Sigmoid colon (tissue), 6 donors: ENCODE measurements at regions not wholly inside any gene's neighbourhood (a gene's known extent, or its start where the extent isn't known, plus 50 kb on each side); places are given as distances from the start of the nearest gene placed in this dataset.

ENCODE experiments used
- DNase-seq: peaks from one replicate; pipeline ENCODE4 v3.0.0-alpha.2; 2019
- H3K27ac ChIP-seq, 4 donors: fragments of 200-600 bp; sonication (generic); one replicate each; pipeline ENCODE4 v1.5.1; 2016 to 2019; ENCODE audit warnings: mild to moderate bottlenecking in 1 of 4
- H3K27me3 ChIP-seq, 3 donors: fragments of 200-600 bp; sonication (generic); one replicate each; pipeline ENCODE4 v1.5.1; 2019; ENCODE audit warnings: mild to moderate bottlenecking in 1 of 3
- H3K36me3 ChIP-seq, 4 donors: fragments of 200-600 bp; sonication (generic); one replicate each; pipeline ENCODE4 v1.5.1; 2016 to 2019
- H3K4me1 ChIP-seq, 4 donors: fragments of 200-600 bp; sonication (generic); one replicate each; pipeline ENCODE4 v1.5.1; 2017 to 2019
- H3K4me3 ChIP-seq, 4 donors: fragments of 200-600 bp; sonication (generic); one replicate each; pipeline ENCODE4 v1.5.1; 2017 to 2019; ENCODE audit warnings: mild to moderate bottlenecking in 2 of 4, moderate library complexity in 1 of 4
- H3K9me3 ChIP-seq, 4 donors: fragments of 200-600 bp in 3 of 4; sonication (generic) in 3 of 4; one replicate each; pipeline versions ENCODE4 v1.5.1 to v1.6.1; 2013 to 2019
- EP300 ChIP-seq, 4 donors: sonication (generic); formaldehyde crosslinking; IDR thresholded peaks; one replicate each; pipeline ENCODE4 v1.6.1; 2017; ENCODE audit warnings: antibody characterized with exemption in 4 of 4
- POLR2A ChIP-seq, 2 donors: fragments of 450-650 bp; IDR thresholded peaks; one replicate each; pipeline ENCODE4 v1.6.1; 2016; ENCODE audit warnings: antibody characterized with exemption in 2 of 2, mild to moderate bottlenecking in 2 of 2, moderate library complexity in 2 of 2
- POLR2AphosphoS5 ChIP-seq, 4 donors: sonication (generic); formaldehyde crosslinking; IDR thresholded peaks; one replicate each; pipeline ENCODE4 v1.6.1; 2017; ENCODE audit warnings: antibody characterized with exemption in 4 of 4
- WGBS, 2 donors: extraction: QIAGEN DNeasy Blood & Tissue Kit; methylation state at CpG; one replicate each; pipeline ENCODE4 v1.1.7; 2013; 5-methylcytosine and 5-hydroxymethylcytosine counted together
- intact Hi-C: fragments of 100-400 bp; cut with DNase I; formaldehyde crosslinking; loops from one replicate; pipeline ENCODE4 v1.15.1; 2023
- TF ChIP-seq, protein P1 (sequence below), 4 experiments: fragments of 450-650 bp in 3 of 4; fragments of 200-600 bp in 1 of 4; IDR thresholded peaks; one replicate each; pipeline ENCODE4 v1.5.1; 2016 to 2019; ENCODE audit warnings: antibody characterized with exemption in 4 of 4, mild to moderate bottlenecking in 3 of 4, moderate library complexity in 2 of 4
- donor health status: healthy with polysubstance abuse.
- donor health status: healthy.

DNA sequence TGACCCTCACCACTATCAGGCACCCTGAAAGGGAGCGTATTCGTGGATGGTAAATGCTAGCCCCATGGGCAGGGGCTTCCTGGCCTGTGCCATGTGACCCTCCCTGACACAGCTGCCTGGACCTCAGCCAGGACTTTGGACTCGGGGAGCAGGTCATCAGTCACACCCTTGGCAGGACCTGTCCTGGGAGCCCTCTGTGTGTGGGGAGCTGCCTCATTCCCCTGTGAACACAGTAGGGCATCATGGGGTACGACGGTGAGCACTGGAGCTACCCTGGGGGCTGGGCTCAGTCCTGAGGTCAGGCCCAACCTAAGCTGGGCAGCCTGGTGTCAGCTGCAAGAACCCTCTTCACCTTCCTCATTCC lies 129.3 kb upstream of the FAM20C start:
- H3K27me3 ChIP-seq, result no peaks in the 10 kb centered on the region
- H3K27ac ChIP-seq, result no peak overlapping the region
- TF ChIP-seq POLR2AphosphoS5 (IDR thresholded peaks at IDR 0.05), result no peak
- H3K4me3 ChIP-seq, result no peak overlapping the region
- intact Hi-C loops, result no loop called here
- peak; percentile 58 for DNase-seq
- 70 to 82% methylated on average over 5 of the region's 5 CpGs for WGBS, 2 donors
- peaks cover 0 to 17% (median 11%) of the 10 kb centered on the region in 4 donors for H3K4me1 ChIP-seq
- H3K36me3 ChIP-seq, result no peaks in the 10 kb centered on the region
- no peaks in the 10 kb centered on the region for H3K9me3 ChIP-seq

DNA sequence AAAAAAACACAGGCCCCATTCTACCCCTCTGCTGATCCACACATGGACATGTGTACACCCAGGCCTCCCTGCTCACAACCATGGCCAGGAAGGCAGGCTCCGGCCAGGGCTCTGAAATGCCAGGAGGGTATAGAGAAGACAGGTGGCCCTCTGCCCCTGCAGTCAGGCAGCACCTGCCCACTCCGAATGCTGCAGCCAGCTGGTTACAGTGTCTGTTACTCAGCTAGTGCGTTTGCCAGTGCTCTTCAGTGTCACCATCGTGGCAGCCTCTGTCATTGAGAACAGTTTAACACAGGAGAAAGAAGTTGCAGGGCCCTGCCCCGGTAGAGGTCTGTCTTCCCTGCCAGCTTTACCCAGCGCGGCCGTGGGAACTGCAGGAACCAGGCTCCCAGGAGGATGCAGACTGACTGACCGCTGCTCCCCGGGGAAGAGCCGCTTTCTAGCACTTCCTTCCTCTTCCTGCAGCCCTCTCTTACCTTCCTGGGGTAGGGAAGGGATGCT lies 128.8 kb upstream of the FAM20C start:
- DNase-seq, result peak; percentile 64
- 53 to 73% methylated on average over 11 of the region's 11 CpGs for WGBS, 2 donors
- TF ChIP-seq POLR2A (IDR thresholded peaks at IDR 0.05) (no peak), POLR2AphosphoS5 (IDR thresholded peaks at IDR 0.05) (no peak), EP300 (IDR thresholded peaks at IDR 0.05) (no peak)
- TF ChIP-seq, protein P1, sequence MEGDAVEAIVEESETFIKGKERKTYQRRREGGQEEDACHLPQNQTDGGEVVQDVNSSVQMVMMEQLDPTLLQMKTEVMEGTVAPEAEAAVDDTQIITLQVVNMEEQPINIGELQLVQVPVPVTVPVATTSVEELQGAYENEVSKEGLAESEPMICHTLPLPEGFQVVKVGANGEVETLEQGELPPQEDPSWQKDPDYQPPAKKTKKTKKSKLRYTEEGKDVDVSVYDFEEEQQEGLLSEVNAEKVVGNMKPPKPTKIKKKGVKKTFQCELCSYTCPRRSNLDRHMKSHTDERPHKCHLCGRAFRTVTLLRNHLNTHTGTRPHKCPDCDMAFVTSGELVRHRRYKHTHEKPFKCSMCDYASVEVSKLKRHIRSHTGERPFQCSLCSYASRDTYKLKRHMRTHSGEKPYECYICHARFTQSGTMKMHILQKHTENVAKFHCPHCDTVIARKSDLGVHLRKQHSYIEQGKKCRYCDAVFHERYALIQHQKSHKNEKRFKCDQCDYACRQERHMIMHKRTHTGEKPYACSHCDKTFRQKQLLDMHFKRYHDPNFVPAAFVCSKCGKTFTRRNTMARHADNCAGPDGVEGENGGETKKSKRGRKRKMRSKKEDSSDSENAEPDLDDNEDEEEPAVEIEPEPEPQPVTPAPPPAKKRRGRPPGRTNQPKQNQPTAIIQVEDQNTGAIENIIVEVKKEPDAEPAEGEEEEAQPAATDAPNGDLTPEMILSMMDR (IDR thresholded peaks at IDR 0.05), result no peak

DNA sequence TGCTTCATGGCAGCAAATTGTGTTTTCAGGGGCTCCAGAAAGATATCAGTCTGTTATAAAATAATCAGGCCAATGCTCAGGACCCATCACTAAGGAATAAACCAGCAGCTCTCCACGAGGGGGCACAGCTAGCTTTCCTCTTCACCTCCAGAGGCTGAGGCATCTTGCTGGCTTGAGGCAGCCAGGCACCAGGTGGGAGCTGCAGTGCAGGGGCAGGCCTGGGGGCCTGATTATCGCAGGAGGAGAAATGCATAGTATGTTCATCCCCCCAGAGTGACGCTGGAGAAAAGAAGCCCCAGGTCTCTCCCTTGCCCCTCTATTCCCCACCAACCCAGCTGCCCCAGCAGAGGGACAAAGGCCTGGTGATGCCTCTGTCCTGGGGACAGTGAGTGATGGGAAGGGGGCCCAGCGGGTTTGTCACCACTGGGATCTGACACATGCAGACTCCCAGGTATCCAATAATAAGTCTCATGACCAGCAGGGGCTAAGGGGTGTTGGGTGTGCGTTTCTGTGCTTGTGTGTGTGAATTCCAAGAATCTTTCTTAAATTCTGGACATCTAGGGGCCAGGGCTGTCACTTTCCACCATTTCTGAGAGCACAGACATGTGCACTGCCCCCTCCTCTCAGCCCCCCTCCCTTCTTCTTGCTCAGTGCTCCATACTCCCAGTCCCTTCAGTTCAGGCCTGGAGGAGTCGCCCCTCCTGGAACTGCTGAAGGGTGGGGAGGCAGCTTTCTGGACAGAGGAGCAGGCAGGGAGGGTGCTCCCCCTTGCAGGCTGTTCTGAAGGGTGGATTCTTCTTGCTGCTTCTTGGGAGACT lies 128.1 kb upstream of the FAM20C start:
- intact Hi-C loops, result no loop called here

More for the DNA sequence above, 128.8 kb upstream of the FAM20C start:
- H3K36me3 ChIP-seq, result no peaks in the 10 kb centered on the region
- intact Hi-C loops, result no loop called here
- no peaks in the 10 kb centered on the region for H3K27me3 ChIP-seq
- H3K4me3 ChIP-seq, result no peak overlapping the region
- H3K4me1 ChIP-seq, result peaks cover 0 to 21% (median 11%) of the 10 kb centered on the region in 4 donors
- no peak overlapping the region for H3K27ac ChIP-seq
- H3K9me3 ChIP-seq, result no peaks in the 10 kb centered on the region

DNA sequence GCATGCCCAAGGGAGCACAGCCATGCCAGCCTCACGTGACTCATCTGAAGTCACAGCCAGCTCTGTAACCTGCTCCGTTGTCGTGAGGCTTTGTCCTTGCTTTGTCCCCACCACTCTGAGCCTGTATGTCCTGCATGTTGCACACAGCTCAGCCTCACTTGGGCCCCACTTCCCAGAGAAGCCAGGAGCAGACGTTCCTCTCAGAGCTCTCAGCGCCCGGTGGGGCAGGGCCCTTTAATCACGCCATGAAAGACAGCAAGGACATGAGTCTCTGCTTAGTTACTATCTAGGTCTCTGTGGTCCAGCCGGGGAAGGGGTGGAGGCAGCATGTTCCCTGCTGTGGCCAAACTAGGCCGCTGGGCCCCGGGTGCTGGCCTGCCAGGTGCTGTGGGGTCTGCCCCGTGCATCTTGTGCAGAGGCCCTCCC lies 127.4 kb upstream of the FAM20C start:
- no peak for TF ChIP-seq POLR2A (IDR thresholded peaks at IDR 0.05)
- no peak for TF ChIP-seq EP300 (IDR thresholded peaks at IDR 0.05)
- no peak for TF ChIP-seq POLR2AphosphoS5 (IDR thresholded peaks at IDR 0.05)
- TF ChIP-seq, protein P1 (IDR thresholded peaks at IDR 0.05), result no peak
- H3K9me3 ChIP-seq, result no peaks in the 10 kb centered on the region
- no peaks in the 10 kb centered on the region for H3K36me3 ChIP-seq
- H3K27ac ChIP-seq, result no peak overlapping the region
- no peaks in the 10 kb centered on the region for H3K27me3 ChIP-seq
- peak; percentile 66 for DNase-seq
- intact Hi-C loops, result no loop called here
- H3K4me3 ChIP-seq, result no peak overlapping the region
- H3K4me1 ChIP-seq, result peaks cover 0 to 24% (median 13%) of the 10 kb centered on the region in 4 donors
- 87 to 94% methylated on average over 11 of the region's 11 CpGs for WGBS, 2 donors

More for the DNA sequence above, 128.1 kb upstream of the FAM20C start:
- no peak for TF ChIP-seq POLR2A (IDR thresholded peaks at IDR 0.05)
- TF ChIP-seq, protein P1 (IDR thresholded peaks at IDR 0.05), result peak; percentile 51 to 57 (median 54)
- no peak for TF ChIP-seq POLR2AphosphoS5 (IDR thresholded peaks at IDR 0.05)
- TF ChIP-seq EP300 (IDR thresholded peaks at IDR 0.05), result no peak
- Histone ChIP-seq H3K4me1 (peaks cover 0 to 24% (median 13%) of the 10 kb centered on the region in 4 donors), H3K27me3 (no peaks in the 10 kb centered on the region), H3K36me3 (no peaks in the 10 kb centered on the region), H3K9me3 (no peaks in the 10 kb centered on the region), H3K27ac (no peak overlapping the region), H3K4me3 (no peak overlapping the region)
- WGBS, 2 donors, result 69 to 72% methylated on average over 6 of the region's 6 CpGs
- peak; percentile 86 for DNase-seq

DNA sequence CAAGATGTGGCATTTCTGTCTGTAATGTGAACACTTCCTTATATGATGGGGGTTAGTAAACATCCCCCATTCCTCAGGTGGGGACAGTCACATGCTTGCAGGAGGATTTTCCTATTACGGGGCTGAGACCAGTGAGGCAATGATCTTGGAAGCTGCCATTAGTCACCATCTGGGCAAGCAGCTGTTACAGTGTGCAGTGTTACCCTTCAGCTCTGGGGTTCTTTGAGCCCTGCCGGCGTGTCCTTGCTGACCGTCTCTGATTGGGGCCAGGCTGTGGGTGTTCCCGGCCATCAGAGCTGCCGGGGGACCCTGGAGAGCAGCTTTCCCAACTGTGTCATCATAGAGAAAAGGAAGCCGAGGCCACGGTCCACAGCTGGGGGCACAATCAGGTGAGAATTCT lies 126.8 kb upstream of the FAM20C start:
- Histone ChIP-seq H3K27ac (no peak overlapping the region), H3K27me3 (no peaks in the 10 kb centered on the region), H3K4me3 (no peak overlapping the region), H3K4me1 (peaks cover 0 to 24% (median 13%) of the 10 kb centered on the region in 4 donors), H3K9me3 (no peaks in the 10 kb centered on the region), H3K36me3 (no peaks in the 10 kb centered on the region)
- TF ChIP-seq POLR2A (IDR thresholded peaks at IDR 0.05), result no peak
- TF ChIP-seq EP300 (IDR thresholded peaks at IDR 0.05), result no peak
- TF ChIP-seq POLR2AphosphoS5 (IDR thresholded peaks at IDR 0.05), result no peak
- TF ChIP-seq, protein P1 (IDR thresholded peaks at IDR 0.05), result no peak
- WGBS, 2 donors, result 77 to 80% methylated on average over 8 of the region's 8 CpGs
- DNase-seq, result peak; percentile 62
- intact Hi-C loops, result no loop called here
